ENCODE measurements at regions not wholly inside any gene's neighbourhood (a gene's known extent, or its start where the extent isn't known, plus 50 kb on each side); places are given as distances from the start of the nearest gene placed in this dataset.

- no peak for DNase-seq
Measured at GRCh38 chr11:110827276-110827675, 115.0 kb upstream of the ARHGAP20 start.

GRCh38 chr11:110824912-110825620 is 112.8 kb upstream of the ARHGAP20 start:
- no peak for DNase-seq

- no peak for DNase-seq
Measured at GRCh38 chr11:110818032-110818687, 105.9 kb upstream of the ARHGAP20 start.

GRCh38 chr11:110812086-110812733 is 100.0 kb upstream of the ARHGAP20 start:
- DNase-seq: no peak

GRCh38 chr11:110809417-110810199 is 97.4 kb upstream of the ARHGAP20 start:
- DNase-seq: no peak

GRCh38 chr11:110808248-110808647 is 96.0 kb upstream of the ARHGAP20 start:
- DNase-seq: no peak

GRCh38 chr11:110807801-110808200 is 95.6 kb upstream of the ARHGAP20 start:
- no peak for DNase-seq

GRCh38 chr11:110805756-110806155 is 93.5 kb upstream of the ARHGAP20 start:
- no peak for DNase-seq

GRCh38 chr11:110802162-110802561 is 89.9 kb upstream of the ARHGAP20 start:
- DNase-seq: no peak

GRCh38 chr11:110801328-110801727 is 89.1 kb upstream of the ARHGAP20 start:
- no peak for DNase-seq

GRCh38 chr11:110798201-110798900 is 86.1 kb upstream of the ARHGAP20 start:
- DNase-seq: no peak

GRCh38 chr11:110797453-110797852 is 85.2 kb upstream of the ARHGAP20 start:
- DNase-seq: no peak

- DNase-seq: no peak
Measured at GRCh38 chr11:110795112-110795624, 82.9 kb upstream of the ARHGAP20 start.

GRCh38 chr11:110793556-110793955 is 81.3 kb upstream of the ARHGAP20 start:
- DNase-seq: no peak

GRCh38 chr11:110791621-110792020 is 79.4 kb upstream of the ARHGAP20 start:
- no peak for DNase-seq

- no peak for DNase-seq
Measured at GRCh38 chr11:110787680-110788079, 75.4 kb upstream of the ARHGAP20 start.

GRCh38 chr11:110786226-110786902 is 74.1 kb upstream of the ARHGAP20 start:
- DNase-seq: no peak

- DNase-seq: no peak
Measured at GRCh38 chr11:110785398-110785797, 73.2 kb upstream of the ARHGAP20 start.

GRCh38 chr11:110782616-110783015 is 70.4 kb upstream of the ARHGAP20 start:
- DNase-seq: no peak

GRCh38 chr11:110779108-110779507 is 66.9 kb upstream of the ARHGAP20 start:
- DNase-seq: no peak

GRCh38 chr11:110778343-110778742 is 66.1 kb upstream of the ARHGAP20 start:
- DNase-seq: no peak

- DNase-seq: no peak
Measured at GRCh38 chr11:110777775-110778174, 65.5 kb upstream of the ARHGAP20 start.

All from hindlimb muscle (tissue), 1 donor.